ENCODE measurements at regions not wholly inside any gene's neighbourhood (a gene's known extent, or its start where the extent isn't known, plus 50 kb on each side); places are given as distances from the start of the nearest gene placed in this dataset.

- no peak for DNase-seq (ENCODE audit: low spot score)
These were observed 326.3 kb downstream of the OSTF1 start for GRCh38 chr9:75414371-75415160.

GRCh38 chr9:75417471-75417870 is 329.2 kb downstream of the OSTF1 start:
- no peak for DNase-seq (ENCODE audit: low spot score)

GRCh38 chr9:75418518-75418917 is 330.2 kb downstream of the OSTF1 start:
- no peak for DNase-seq (ENCODE audit: low spot score)

GRCh38 chr9:75422944-75423522 is 334.7 kb downstream of the OSTF1 start:
- DNase-seq (ENCODE audit: low spot score): no peak

- no peak for DNase-seq (ENCODE audit: low spot score)
These were observed 341.5 kb downstream of the OSTF1 start for GRCh38 chr9:75429531-75430475.

GRCh38 chr9:75431375-75431774 is 343.1 kb downstream of the OSTF1 start:
- DNase-seq (ENCODE audit: low spot score): no peak

GRCh38 chr9:75432386-75432785 is 344.1 kb downstream of the OSTF1 start:
- no peak for DNase-seq (ENCODE audit: low spot score)

- no peak for DNase-seq (ENCODE audit: low spot score)
These were observed 344.6 kb downstream of the OSTF1 start for GRCh38 chr9:75432888-75433287.

- DNase-seq (ENCODE audit: low spot score): no peak
These were observed 350.4 kb downstream of the OSTF1 start for GRCh38 chr9:75438716-75439115.

GRCh38 chr9:75440914-75441313 is 352.6 kb downstream of the OSTF1 start:
- no peak for DNase-seq (ENCODE audit: low spot score)

GRCh38 chr9:75445144-75445543 is 356.8 kb downstream of the OSTF1 start:
- no peak for DNase-seq (ENCODE audit: low spot score)

GRCh38 chr9:75447281-75447680 is 359.0 kb downstream of the OSTF1 start:
- DNase-seq (ENCODE audit: low spot score): no peak

- DNase-seq (ENCODE audit: low spot score): no peak
These were observed 360.0 kb downstream of the OSTF1 start for GRCh38 chr9:75448281-75448680.

- DNase-seq (ENCODE audit: low spot score): no peak
These were observed 360.6 kb downstream of the OSTF1 start for GRCh38 chr9:75448955-75449354.

GRCh38 chr9:75451045-75451444 is 362.7 kb downstream of the OSTF1 start:
- DNase-seq (ENCODE audit: low spot score): no peak

- DNase-seq (ENCODE audit: low spot score): no peak
These were observed 363.2 kb downstream of the OSTF1 start for GRCh38 chr9:75451505-75451904.

GRCh38 chr9:75452512-75452911 is 364.2 kb downstream of the OSTF1 start:
- no peak for DNase-seq (ENCODE audit: low spot score)

GRCh38 chr9:75454043-75454442 is 365.7 kb downstream of the OSTF1 start:
- DNase-seq (ENCODE audit: low spot score): no peak

- DNase-seq (ENCODE audit: low spot score): no peak
These were observed 366.6 kb downstream of the OSTF1 start for GRCh38 chr9:75454891-75455290.

GRCh38 chr9:75455444-75455921 is 367.2 kb downstream of the OSTF1 start:
- no peak for DNase-seq (ENCODE audit: low spot score)

GRCh38 chr9:75456698-75457097 is 368.4 kb downstream of the OSTF1 start:
- no peak for DNase-seq (ENCODE audit: low spot score)

- DNase-seq (ENCODE audit: low spot score): no peak
These were observed 369.2 kb downstream of the OSTF1 start for GRCh38 chr9:75457474-75458011.
